ENCODE measurements at regions not wholly inside any gene's neighbourhood (a gene's known extent, or its start where the extent isn't known, plus 50 kb on each side); places are given as distances from the start of the nearest gene placed in this dataset.

DNA sequence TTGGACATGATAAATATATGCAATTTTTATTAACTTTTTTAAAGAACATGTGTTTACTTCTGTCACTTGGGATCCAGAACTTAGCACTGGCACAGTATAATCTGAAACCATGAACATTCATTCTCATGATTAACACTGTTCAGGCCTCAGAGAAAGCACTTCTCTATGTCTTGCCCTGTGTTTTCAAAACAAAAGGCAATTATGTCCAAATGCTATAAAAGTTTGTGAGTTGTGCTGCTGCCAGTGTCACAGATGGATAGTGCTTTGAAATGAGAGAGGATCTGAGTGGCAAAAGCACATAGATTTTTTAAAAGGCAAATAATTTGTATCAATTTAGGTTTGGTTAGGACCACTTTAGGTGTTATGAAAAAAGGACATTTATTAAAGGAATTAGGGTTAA, 470.5 kb upstream of the FAM98A start:
- TF ChIP-seq, protein P1, sequence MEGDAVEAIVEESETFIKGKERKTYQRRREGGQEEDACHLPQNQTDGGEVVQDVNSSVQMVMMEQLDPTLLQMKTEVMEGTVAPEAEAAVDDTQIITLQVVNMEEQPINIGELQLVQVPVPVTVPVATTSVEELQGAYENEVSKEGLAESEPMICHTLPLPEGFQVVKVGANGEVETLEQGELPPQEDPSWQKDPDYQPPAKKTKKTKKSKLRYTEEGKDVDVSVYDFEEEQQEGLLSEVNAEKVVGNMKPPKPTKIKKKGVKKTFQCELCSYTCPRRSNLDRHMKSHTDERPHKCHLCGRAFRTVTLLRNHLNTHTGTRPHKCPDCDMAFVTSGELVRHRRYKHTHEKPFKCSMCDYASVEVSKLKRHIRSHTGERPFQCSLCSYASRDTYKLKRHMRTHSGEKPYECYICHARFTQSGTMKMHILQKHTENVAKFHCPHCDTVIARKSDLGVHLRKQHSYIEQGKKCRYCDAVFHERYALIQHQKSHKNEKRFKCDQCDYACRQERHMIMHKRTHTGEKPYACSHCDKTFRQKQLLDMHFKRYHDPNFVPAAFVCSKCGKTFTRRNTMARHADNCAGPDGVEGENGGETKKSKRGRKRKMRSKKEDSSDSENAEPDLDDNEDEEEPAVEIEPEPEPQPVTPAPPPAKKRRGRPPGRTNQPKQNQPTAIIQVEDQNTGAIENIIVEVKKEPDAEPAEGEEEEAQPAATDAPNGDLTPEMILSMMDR (IDR thresholded peaks at IDR 0.05; ENCODE audit: low read depth, low read length) = no peak
- TF ChIP-seq POLR2A (IDR thresholded peaks at IDR 0.05; ENCODE audit: extremely low read depth, insufficient read length) = no peak
